Peyer's patch (tissue), 4 donors: ENCODE measurements at regions not wholly inside any gene's neighbourhood (a gene's known extent, or its start where the extent isn't known, plus 50 kb on each side); places are given as distances from the start of the nearest gene placed in this dataset.

Experiments
- DNase-seq, 3 donors: peaks; one replicate each; pipeline ENCODE4 v3.0.0-alpha.2; 2017 to 2019
- H3K27ac ChIP-seq, 4 donors: fragments of 200-600 bp; sonication (generic); one replicate each; pipeline ENCODE4 v1.5.1; 2016 to 2019
- H3K27me3 ChIP-seq, 2 donors: fragments of 200-600 bp; sonication (generic); one replicate each; pipeline ENCODE4 v1.5.1; 2019
- H3K36me3 ChIP-seq, 3 donors: fragments of 200-600 bp; sonication (generic); one replicate each; pipeline ENCODE4 v1.5.1; 2016 to 2019
- H3K4me1 ChIP-seq, 4 donors: fragments of 200-600 bp; sonication (generic); one replicate each; pipeline ENCODE4 v1.5.1; 2016 to 2019
- H3K4me3 ChIP-seq, 4 donors: fragments of 200-600 bp; sonication (generic); 1 replicate in 3 of 4; 2 replicates in 1 of 4; pipeline ENCODE4 v1.5.1; 2016 to 2019; ENCODE audit warnings: mild to moderate bottlenecking in 1 of 4
- H3K9me3 ChIP-seq, 4 donors: fragments of 200-600 bp; sonication (generic); one replicate each; pipeline ENCODE4 v1.5.1; 2016 to 2019; ENCODE audit warnings: mild to moderate bottlenecking in 1 of 4
- POLR2A ChIP-seq, 2 donors: fragments of 450-650 bp; IDR thresholded peaks; one replicate each; pipeline ENCODE4 v1.5.1; 2017; ENCODE audit warnings: antibody characterized with exemption in 2 of 2, mild to moderate bottlenecking in 2 of 2, moderate library complexity in 2 of 2
- TF ChIP-seq, protein P1 (sequence below), 6 experiments: fragments of 450-650 bp in 4 of 6; fragments of 200-600 bp in 2 of 6; sonication (generic) in 1 of 6; IDR thresholded peaks; one replicate each; pipeline ENCODE4 v1.5.1; 2017 to 2019; ENCODE audit warnings: antibody characterized with exemption in 6 of 6, mild to moderate bottlenecking in 3 of 6, moderate library complexity in 1 of 6

DNA sequence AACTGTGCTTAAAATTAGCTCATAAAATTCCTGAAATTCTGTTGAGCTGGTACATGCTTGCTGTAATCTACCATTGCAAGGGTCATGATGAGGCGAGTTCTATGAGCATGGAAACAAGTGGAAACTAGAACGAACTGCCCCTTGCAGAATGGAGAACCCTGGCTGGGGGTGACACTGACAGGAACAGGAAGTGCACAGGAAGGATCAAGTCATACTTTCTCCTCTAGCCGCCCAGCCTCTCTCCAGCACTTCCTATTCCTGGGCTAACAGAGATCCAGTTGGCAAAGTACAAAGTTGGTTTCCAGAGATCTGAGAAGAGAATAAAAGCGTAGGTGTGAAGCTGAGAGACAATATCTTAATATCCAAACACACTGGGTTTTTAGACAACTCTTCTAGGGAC, 414.2 kb upstream of the PODXL start:
- Histone ChIP-seq H3K4me3 (no peak overlapping the region), H3K4me1 (no peaks in the 10 kb centered on the region), H3K27me3 (no peaks in the 10 kb centered on the region), H3K36me3 (no peaks in the 10 kb centered on the region), H3K9me3 (no peaks in the 10 kb centered on the region), H3K27ac (no peak overlapping the region)
- no peak for DNase-seq
- no peak for TF ChIP-seq POLR2A (IDR thresholded peaks at IDR 0.05)
- TF ChIP-seq, protein P1, sequence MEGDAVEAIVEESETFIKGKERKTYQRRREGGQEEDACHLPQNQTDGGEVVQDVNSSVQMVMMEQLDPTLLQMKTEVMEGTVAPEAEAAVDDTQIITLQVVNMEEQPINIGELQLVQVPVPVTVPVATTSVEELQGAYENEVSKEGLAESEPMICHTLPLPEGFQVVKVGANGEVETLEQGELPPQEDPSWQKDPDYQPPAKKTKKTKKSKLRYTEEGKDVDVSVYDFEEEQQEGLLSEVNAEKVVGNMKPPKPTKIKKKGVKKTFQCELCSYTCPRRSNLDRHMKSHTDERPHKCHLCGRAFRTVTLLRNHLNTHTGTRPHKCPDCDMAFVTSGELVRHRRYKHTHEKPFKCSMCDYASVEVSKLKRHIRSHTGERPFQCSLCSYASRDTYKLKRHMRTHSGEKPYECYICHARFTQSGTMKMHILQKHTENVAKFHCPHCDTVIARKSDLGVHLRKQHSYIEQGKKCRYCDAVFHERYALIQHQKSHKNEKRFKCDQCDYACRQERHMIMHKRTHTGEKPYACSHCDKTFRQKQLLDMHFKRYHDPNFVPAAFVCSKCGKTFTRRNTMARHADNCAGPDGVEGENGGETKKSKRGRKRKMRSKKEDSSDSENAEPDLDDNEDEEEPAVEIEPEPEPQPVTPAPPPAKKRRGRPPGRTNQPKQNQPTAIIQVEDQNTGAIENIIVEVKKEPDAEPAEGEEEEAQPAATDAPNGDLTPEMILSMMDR (IDR thresholded peaks at IDR 0.05), result no peak

DNA sequence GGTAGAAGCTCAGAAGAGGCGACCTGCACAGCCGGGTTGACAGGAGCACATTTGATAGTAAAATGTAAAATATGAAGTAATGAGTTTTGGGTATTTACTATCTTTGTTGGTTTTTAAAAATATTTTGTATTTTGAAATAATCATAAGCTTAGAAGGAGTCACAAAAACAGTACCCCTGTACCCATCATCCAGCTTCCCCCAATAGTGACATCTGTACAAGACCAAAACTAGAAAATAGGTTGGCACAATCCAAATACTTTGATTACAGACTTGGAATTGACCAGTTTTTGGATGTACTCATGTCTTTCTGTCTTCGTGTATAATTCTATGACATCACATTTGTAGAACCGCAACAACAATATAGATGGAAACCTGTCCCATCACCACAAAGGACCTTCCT, 413.1 kb upstream of the PODXL start:
- H3K36me3 ChIP-seq, result no peaks in the 10 kb centered on the region
- no peak overlapping the region for H3K27ac ChIP-seq
- no peak for DNase-seq
- H3K27me3 ChIP-seq, result no peaks in the 10 kb centered on the region
- H3K4me3 ChIP-seq, result no peak overlapping the region
- H3K9me3 ChIP-seq, result no peaks in the 10 kb centered on the region
- no peaks in the 10 kb centered on the region for H3K4me1 ChIP-seq
- no peak for TF ChIP-seq POLR2A (IDR thresholded peaks at IDR 0.05)
- TF ChIP-seq, protein P1 (IDR thresholded peaks at IDR 0.05), result no peak

DNA sequence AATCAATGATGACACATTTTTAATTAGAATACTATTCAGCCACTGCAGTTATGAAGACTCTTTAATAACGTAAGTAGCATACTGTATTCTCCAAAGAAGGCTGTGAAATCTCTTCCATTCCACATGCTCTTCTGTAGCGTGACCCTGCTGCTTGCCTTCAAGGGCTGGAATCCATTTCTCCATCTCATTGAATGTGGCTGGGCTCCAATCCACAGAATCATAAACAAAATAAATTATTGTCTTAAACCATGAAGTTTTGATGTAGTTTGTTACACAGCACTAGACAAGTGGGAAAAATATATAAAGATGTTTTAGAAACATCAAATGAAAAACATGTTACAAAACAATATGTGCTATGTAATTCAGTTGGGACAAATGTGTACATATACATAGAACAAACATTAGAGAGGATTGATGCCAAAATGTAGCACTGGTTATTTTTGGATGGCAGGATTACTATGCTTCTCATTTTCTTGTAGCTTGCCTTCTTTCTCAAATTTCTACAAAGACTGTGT, 410.8 kb upstream of the PODXL start:
- no peak for DNase-seq
- Histone ChIP-seq H3K4me1 (no peaks in the 10 kb centered on the region), H3K4me3 (no peak overlapping the region), H3K27ac (no peak overlapping the region), H3K36me3 (no peaks in the 10 kb centered on the region), H3K9me3 (no peaks in the 10 kb centered on the region), H3K27me3 (no peaks in the 10 kb centered on the region)
- no peak for TF ChIP-seq POLR2A (IDR thresholded peaks at IDR 0.05)
- TF ChIP-seq, protein P1 (IDR thresholded peaks at IDR 0.05), result no peak

DNA sequence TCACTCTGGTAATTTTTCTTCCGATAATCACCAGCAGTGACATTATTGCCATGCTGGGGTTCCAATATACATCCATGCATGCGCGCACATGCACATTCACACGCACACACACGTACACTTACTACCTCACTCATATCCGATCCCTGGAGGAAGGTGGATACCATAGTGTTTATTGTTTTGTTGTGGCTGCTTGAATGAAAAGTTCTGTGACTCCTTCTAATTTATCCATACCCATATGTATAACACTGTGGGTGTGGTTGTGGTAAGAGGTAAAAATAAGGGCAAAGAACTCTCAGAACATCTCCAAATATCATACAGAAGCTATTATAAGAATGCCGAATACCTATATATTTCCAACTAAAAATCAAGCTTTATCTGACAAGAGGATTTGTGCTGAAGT, 407.8 kb upstream of the PODXL start:
- DNase-seq, result no peak
- no peak overlapping the region for H3K4me3 ChIP-seq
- H3K4me1 ChIP-seq, result no peaks in the 10 kb centered on the region
- H3K36me3 ChIP-seq, result no peaks in the 10 kb centered on the region
- H3K9me3 ChIP-seq, result no peaks in the 10 kb centered on the region
- H3K27me3 ChIP-seq, result no peaks in the 10 kb centered on the region
- H3K27ac ChIP-seq, result no peak overlapping the region
- TF ChIP-seq, protein P1 (IDR thresholded peaks at IDR 0.05), result no peak
- no peak for TF ChIP-seq POLR2A (IDR thresholded peaks at IDR 0.05)

DNA sequence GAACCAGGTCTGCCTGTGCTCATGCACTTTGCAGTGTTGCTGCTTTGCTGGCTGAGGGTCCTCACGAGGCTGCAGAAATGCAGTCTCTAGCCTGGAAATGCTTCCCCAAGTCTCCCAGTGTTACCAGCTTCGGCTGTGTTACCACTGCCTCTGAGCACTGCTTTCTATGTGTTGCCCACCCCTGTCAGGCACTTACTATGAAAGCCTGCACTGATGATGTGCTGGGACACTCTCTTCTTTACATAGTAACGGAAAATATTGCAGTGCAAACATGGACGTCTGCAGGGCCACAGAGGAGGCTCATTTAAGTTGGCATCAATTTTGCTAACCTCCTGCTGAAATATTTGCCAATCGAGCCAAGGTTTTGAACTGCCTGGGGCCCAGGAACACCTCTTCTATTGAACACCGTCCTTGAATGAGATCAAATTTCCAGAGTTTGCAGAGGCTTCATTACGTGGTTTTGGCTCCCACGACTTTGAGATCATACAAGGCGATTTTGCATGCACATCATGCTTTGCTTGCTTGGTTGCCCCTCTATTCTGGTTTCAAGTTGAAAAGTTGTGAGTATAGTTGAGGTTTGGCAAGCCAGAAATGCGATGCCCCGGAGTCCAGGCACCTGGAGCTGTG, 404.7 kb upstream of the PODXL start:
- H3K4me3 ChIP-seq, result no peak overlapping the region
- no peaks in the 10 kb centered on the region for H3K27me3 ChIP-seq
- H3K36me3 ChIP-seq, result no peaks in the 10 kb centered on the region
- no peak for TF ChIP-seq POLR2A (IDR thresholded peaks at IDR 0.05)
- TF ChIP-seq, protein P1 (IDR thresholded peaks at IDR 0.05), result no peak
- H3K9me3 ChIP-seq, result no peaks in the 10 kb centered on the region
- DNase-seq, result no peak
- no peaks in the 10 kb centered on the region for H3K4me1 ChIP-seq
- no peak overlapping the region for H3K27ac ChIP-seq
